ENCODE measurements at regions not wholly inside any gene's neighbourhood (a gene's known extent, or its start where the extent isn't known, plus 50 kb on each side); places are given as distances from the start of the nearest gene placed in this dataset.
"Not testable (repeated sequence)": the region's sequence is repeated elsewhere in the genome, so short reads cannot be mapped to it uniquely, and the experiment has no call there.

GRCh38 chr4:147103403-147103946 lies 157.8 kb upstream of the TTC29 start:
- DNase-seq, result no peak

- no peak for DNase-seq
Measured at GRCh38 chr4:147104768-147105167, 159.1 kb upstream of the TTC29 start.

- DNase-seq, result no peak
Measured at GRCh38 chr4:147108409-147108808, 162.7 kb upstream of the TTC29 start.

GRCh38 chr4:147109800-147110199 lies 164.1 kb upstream of the TTC29 start:
- no peak for DNase-seq

GRCh38 chr4:147110473-147111367 lies 165.1 kb upstream of the TTC29 start:
- DNase-seq, result no peak

DNA sequence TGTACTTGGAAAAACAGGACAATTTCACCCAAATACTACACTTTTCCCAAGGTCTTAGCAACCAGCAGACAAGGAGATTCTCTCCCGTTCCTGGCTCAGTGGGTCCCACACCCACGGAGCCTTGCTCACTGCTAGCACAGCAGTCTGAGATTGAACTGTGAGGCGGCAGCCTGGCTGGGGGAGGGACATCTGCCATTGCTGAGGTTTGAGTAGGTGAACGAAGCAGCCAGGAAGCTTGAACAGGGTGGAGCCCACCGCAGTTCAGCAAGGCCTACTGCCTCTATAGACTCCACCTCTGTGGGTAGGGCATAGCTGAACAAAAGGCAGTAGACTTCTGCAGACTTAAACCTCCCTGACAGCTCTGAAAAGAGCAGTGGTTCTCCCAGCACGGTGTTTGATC lies 166.5 kb upstream of the TTC29 start:
- not testable (repeated sequence) for DNase-seq

GRCh38 chr4:147117431-147117830 lies 171.8 kb upstream of the TTC29 start:
- DNase-seq, result no peak

- DNase-seq, result no peak
Measured at GRCh38 chr4:147118528-147118927, 172.9 kb upstream of the TTC29 start.

DNA sequence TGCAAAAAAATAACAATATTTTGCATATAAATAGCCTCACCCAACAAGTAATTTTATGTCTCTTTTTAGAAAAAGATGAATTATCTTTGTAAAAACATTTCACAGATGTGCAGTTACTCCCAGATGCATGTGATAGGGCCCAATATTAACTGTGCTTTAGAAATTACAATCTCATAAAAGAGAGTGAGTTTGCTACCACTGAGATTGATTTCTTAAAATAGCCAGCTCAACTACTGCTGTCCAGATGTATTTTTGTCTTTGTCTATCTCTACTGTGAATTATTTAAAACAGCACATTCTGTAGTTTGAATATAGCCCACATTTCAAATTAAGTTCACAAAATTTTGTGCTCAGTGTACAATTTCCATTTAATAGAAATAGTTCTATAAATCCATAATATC lies 177.0 kb upstream of the TTC29 start:
- DNase-seq, result no peak

DNA sequence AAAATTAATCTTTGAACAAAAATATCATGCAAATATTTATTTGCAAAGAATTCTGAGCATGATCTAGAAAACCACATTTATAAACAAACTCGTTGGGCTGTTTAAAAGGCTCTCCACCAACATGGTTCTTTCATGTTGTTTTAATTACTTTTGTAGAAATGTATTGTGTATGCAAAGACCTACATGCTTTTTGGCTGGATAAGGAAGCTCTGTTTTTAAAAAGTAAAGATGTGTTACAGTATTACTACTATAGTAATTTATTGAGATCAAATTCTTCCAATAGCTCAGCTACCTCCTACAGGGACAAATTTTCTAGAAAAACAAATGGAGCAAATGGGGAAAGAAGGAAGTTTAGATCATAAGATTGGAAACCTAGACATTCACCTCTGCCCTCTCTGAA lies 177.5 kb upstream of the TTC29 start:
- DNase-seq, result no peak

DNA sequence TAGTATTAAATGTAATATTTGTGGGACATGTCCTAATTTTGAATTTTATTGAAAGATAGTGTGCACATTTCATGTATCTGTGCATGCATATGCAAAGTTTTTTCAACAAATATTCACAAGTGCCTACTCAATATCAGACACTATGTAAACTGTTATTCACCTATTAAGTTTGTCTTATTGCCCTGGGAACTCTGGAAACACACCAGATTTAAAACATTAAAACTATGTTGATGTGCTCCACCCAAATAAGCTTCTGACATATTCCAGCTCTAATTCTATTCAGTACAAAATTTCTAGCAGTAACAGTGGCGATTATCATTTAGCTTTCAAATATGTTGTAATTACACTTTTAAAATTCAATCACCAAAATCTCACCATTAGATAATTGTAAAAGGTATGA lies 183.1 kb upstream of the TTC29 start:
- DNase-seq, result no peak

DNA sequence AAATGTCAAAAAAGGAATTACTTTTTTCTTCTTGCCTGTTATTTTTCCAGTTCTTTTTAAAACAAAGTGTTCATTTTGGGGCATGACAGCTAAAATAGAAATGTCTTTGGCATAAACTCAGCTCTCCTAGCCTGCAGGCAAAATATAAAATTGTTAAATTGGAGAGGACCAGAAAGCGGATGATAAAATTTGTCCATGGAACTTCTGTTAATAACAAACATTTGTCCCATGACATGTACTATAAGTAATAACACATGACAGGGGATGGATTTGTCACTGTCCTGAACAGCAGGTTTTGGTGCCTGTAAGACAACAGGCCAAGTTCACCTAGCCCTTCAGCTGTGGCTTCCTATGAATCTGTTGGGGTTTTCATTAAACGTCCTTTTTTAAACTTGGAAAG lies 184.0 kb upstream of the TTC29 start:
- no peak for DNase-seq

DNA sequence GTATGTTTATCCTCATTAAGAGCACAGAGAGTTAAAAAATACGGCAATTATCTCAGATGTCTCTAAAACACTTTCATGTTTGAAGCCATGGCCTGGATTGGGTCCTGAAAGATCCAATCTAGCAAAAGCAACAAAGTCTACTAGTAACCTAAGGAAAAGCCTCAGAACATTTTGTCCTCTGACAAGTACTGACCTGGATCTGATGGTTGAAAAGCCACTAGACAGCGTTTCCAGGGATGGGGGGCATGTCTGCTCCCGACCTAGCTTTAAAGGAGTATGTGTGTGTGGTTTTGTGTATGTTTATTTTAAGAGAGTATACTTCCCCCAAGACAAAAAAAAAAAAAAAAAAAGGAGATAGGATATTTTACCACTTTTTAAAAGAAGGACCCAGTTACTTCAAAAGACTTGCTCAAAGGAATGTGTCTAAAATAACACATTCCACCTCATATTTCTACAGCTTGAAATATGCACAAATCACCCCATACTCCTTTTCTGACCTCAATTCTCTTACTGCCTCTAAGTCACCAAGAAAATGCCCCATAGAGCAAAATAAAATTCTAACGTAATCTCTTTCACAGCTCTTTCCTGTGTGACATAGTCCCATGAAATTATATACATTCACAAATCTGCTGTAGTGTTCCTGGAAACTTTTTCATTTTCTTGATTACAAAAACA lies 189.0 kb upstream of the TTC29 start:
- DNase-seq, result no peak

GRCh38 chr4:147136310-147136709 lies 190.6 kb upstream of the TTC29 start:
- no peak for DNase-seq

DNA sequence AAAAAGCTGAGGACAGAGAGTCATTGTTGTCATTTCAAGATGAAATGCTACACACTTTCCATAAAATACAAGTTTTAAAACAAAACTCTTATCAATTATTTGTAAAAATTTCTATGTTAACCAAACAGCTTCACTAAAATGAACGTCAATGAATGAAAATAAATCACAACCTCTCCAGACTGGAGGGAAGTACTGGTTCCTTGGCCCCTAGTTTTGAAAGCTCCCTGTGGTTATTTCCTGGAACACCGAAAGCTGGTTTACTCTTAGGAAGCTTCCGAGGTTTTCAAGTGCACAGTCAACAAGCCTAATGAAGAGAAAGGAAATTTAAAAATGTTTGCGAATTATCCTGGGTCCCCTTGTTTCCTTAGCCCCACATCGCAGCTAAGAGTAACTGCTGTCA lies 191.1 kb upstream of the TTC29 start:
- DNase-seq, result no peak

GRCh38 chr4:147137280-147137679 lies 191.6 kb upstream of the TTC29 start:
- no peak for DNase-seq

- DNase-seq, result no peak
Measured at GRCh38 chr4:147138171-147138570, 192.5 kb upstream of the TTC29 start.

DNA sequence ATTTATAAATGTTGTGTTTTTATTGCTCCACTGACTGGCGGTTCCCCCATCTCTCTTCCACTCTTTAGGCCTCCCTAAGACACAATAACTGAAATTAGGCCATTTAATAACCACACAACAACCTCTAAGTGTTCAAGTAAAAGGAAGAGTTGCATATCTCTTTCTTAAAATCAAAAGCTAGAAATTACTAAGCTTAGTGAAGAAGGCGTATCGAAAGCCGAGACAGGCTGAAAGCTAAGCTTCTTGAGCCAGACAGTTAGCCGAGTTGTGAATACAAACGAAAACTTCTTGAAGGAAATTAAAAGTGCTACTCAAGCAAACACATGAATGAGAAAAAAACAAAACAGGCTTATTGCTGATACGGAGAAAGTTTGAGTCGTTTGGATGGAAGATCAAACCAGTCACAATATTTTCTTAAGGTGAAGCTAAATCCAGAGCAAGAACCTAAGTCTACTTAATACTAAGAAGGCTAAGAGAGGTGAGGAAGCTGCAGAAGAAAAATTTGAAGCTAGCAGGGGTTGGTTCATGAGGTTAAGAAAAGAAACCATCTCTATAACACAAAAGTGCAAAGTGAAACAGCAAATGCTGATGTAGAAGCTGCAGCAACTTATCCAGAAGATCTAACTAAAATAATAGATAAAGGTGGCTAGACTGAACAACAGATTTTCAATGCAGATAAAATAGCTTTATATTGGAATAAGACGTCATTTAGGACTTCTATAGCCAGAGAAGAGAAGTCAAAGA lies 194.0 kb upstream of the TTC29 start:
- DNase-seq, result no peak

- DNase-seq, result no peak
Measured at GRCh38 chr4:147151763-147152162, 206.1 kb upstream of the TTC29 start.

GRCh38 chr4:147157860-147158701 lies 212.4 kb upstream of the TTC29 start:
- DNase-seq, result no peak

GRCh38 chr4:147160908-147161513 lies 215.3 kb upstream of the TTC29 start:
- DNase-seq, result peak in 1 of 2 experiments; percentile 56

DNA sequence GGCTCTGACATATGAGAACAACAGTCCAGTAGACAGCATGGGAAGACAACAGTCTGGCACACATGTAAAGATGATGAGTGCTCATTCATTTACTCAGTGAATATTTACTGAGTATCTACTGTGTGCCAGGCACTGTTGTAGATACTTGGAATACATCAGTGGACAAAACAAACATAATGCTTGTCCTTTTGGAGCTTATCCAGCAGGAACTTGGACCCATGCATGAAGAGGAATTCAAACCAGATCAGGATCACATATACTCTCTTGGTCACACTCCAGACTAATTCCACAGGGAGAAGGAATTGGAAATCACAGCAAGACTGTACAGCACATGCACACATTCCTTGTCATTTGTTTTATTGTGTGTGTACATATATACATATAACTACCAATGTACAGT lies 217.6 kb upstream of the TTC29 start:
- DNase-seq, result no peak

Measured in NCI-H526 (cell line).